ENCODE measurements at regions not wholly inside any gene's neighbourhood (a gene's known extent, or its start where the extent isn't known, plus 50 kb on each side); places are given as distances from the start of the nearest gene placed in this dataset.

- ATAC-seq (ENCODE audit: low read depth) (no peak), DNase-seq (ENCODE audit: low spot score in 2 of 2) (no peak)
- Mint-ChIP-seq H3K36me3 (peaks cover 3% of the 10 kb centered on the region), H3K9me3 (peaks cover 7% of the 10 kb centered on the region), H3K4me1 (peaks cover 2% of the 10 kb centered on the region), H3K27ac (no peak overlapping the region), H3K27me3 (peaks cover 28% of the 10 kb centered on the region), H3K4me3 (no peak overlapping the region)
Measured at GRCh38 chr12:113766131-113766878, 199.8 kb downstream of the RBM19 start.

GRCh38 chr12:113764661-113765060, 201.5 kb downstream of the RBM19 start:
- Mint-ChIP-seq H3K9me3 (peaks cover 7% of the 10 kb centered on the region), H3K36me3 (peaks cover 3% of the 10 kb centered on the region), H3K27ac (no peak overlapping the region), H3K27me3 (peaks cover 28% of the 10 kb centered on the region), H3K4me1 (peaks cover 2% of the 10 kb centered on the region), H3K4me3 (no peak overlapping the region)
- DNase-seq (ENCODE audit: low spot score in 2 of 2) = no peak
- ATAC-seq (ENCODE audit: low read depth) = no peak

- no peak overlapping the region for H3K27ac Mint-ChIP-seq
- H3K4me3 Mint-ChIP-seq = no peak overlapping the region
Measured at GRCh38 chr12:113762882-113763816, 203.0 kb downstream of the RBM19 start.

GRCh38 chr12:113762155-113762881, 203.8 kb downstream of the RBM19 start:
- Mint-ChIP-seq H3K27ac (no peak overlapping the region), H3K27me3 (peaks cover 26% of the 10 kb centered on the region), H3K4me3 (no peak overlapping the region), H3K4me1 (peaks cover 2% of the 10 kb centered on the region), H3K9me3 (peaks cover 9% of the 10 kb centered on the region), H3K36me3 (peaks cover 3% of the 10 kb centered on the region)
- DNase-seq (ENCODE audit: low spot score in 2 of 2) (no peak), ATAC-seq (ENCODE audit: low read depth) (no peak)

More at GRCh38 chr12:113762882-113763816, 203.0 kb downstream of the RBM19 start:
- no peak for DNase-seq (ENCODE audit: low spot score in 2 of 2)
- no peak for ATAC-seq (ENCODE audit: low read depth)
- H3K9me3 Mint-ChIP-seq = peaks cover 9% of the 10 kb centered on the region
- H3K4me1 Mint-ChIP-seq = peaks cover 2% of the 10 kb centered on the region
- peaks cover 29% of the 10 kb centered on the region for H3K27me3 Mint-ChIP-seq
- H3K36me3 Mint-ChIP-seq = peaks cover 3% of the 10 kb centered on the region

- Mint-ChIP-seq H3K36me3 (peaks cover 1% of the 10 kb centered on the region), H3K27ac (no peak overlapping the region), H3K9me3 (peaks cover 2% of the 10 kb centered on the region), H3K4me1 (no peaks in the 10 kb centered on the region), H3K4me3 (no peak overlapping the region), H3K27me3 (peaks cover 24% of the 10 kb centered on the region)
- no peak for ATAC-seq (ENCODE audit: low read depth)
- no peak for DNase-seq (ENCODE audit: low spot score in 2 of 2)
Measured at GRCh38 chr12:113759135-113759534, 207.0 kb downstream of the RBM19 start.

- H3K27me3 Mint-ChIP-seq = peaks cover 26% of the 10 kb centered on the region
- H3K27ac Mint-ChIP-seq = no peak overlapping the region
- H3K36me3 Mint-ChIP-seq = peaks cover 1% of the 10 kb centered on the region
- no peaks in the 10 kb centered on the region for H3K4me1 Mint-ChIP-seq
- no peak overlapping the region for H3K4me3 Mint-ChIP-seq
- H3K9me3 Mint-ChIP-seq = peaks cover 2% of the 10 kb centered on the region
- ATAC-seq (ENCODE audit: low read depth) (no peak), DNase-seq (ENCODE audit: low spot score in 2 of 2) (no peak)
Measured at GRCh38 chr12:113758165-113758924, 207.8 kb downstream of the RBM19 start.

- Mint-ChIP-seq H3K27me3 (peaks cover 17% of the 10 kb centered on the region), H3K4me1 (no peaks in the 10 kb centered on the region), H3K27ac (no peak overlapping the region), H3K9me3 (peaks cover 2% of the 10 kb centered on the region), H3K4me3 (no peak overlapping the region), H3K36me3 (peaks cover 1% of the 10 kb centered on the region)
- no peak for ATAC-seq (ENCODE audit: low read depth)
- no peak for DNase-seq (ENCODE audit: low spot score in 2 of 2)
Measured at GRCh38 chr12:113757221-113758002, 208.7 kb downstream of the RBM19 start.

GRCh38 chr12:113756609-113757008, 209.5 kb downstream of the RBM19 start:
- Mint-ChIP-seq H3K4me3 (no peak overlapping the region), H3K4me1 (no peaks in the 10 kb centered on the region), H3K9me3 (peaks cover 2% of the 10 kb centered on the region), H3K27me3 (peaks cover 13% of the 10 kb centered on the region), H3K27ac (no peak overlapping the region), H3K36me3 (no peaks in the 10 kb centered on the region)
- ATAC-seq (ENCODE audit: low read depth) = no peak
- DNase-seq (ENCODE audit: low spot score in 2 of 2) = no peak

- H3K27ac Mint-ChIP-seq = no peak overlapping the region
- H3K4me1 Mint-ChIP-seq = no peaks in the 10 kb centered on the region
- no peak for DNase-seq (ENCODE audit: low spot score in 2 of 2)
- no peak overlapping the region for H3K4me3 Mint-ChIP-seq
- no peak for ATAC-seq (ENCODE audit: low read depth)
- H3K36me3 Mint-ChIP-seq = no peaks in the 10 kb centered on the region
- peaks cover 4% of the 10 kb centered on the region for H3K9me3 Mint-ChIP-seq
- H3K27me3 Mint-ChIP-seq = peaks cover 13% of the 10 kb centered on the region
Measured at GRCh38 chr12:113755098-113755497, 211.0 kb downstream of the RBM19 start.

GRCh38 chr12:113751513-113751912, 214.6 kb downstream of the RBM19 start:
- Mint-ChIP-seq H3K27me3 (peaks cover 13% of the 10 kb centered on the region), H3K9me3 (peaks cover 2% of the 10 kb centered on the region), H3K36me3 (no peaks in the 10 kb centered on the region), H3K4me1 (no peaks in the 10 kb centered on the region), H3K4me3 (no peak overlapping the region), H3K27ac (no peak overlapping the region)
- ATAC-seq (ENCODE audit: low read depth) (no peak), DNase-seq (ENCODE audit: low spot score in 2 of 2) (no peak)

GRCh38 chr12:113749433-113749815, 216.7 kb downstream of the RBM19 start:
- Mint-ChIP-seq H3K4me1 (no peaks in the 10 kb centered on the region), H3K9me3 (peaks cover 2% of the 10 kb centered on the region), H3K4me3 (no peak overlapping the region), H3K27ac (no peak overlapping the region), H3K27me3 (peaks cover 18% of the 10 kb centered on the region), H3K36me3 (no peaks in the 10 kb centered on the region)
- ATAC-seq (ENCODE audit: low read depth) (no peak), DNase-seq (ENCODE audit: low spot score in 2 of 2) (no peak)

GRCh38 chr12:113748707-113749432, 217.3 kb downstream of the RBM19 start:
- Mint-ChIP-seq H3K4me1 (no peaks in the 10 kb centered on the region), H3K27ac (no peak overlapping the region), H3K36me3 (no peaks in the 10 kb centered on the region), H3K27me3 (peaks cover 14% of the 10 kb centered on the region), H3K4me3 (no peak overlapping the region), H3K9me3 (peaks cover 2% of the 10 kb centered on the region)
- no peak for DNase-seq (ENCODE audit: low spot score in 2 of 2)
- no peak for ATAC-seq (ENCODE audit: low read depth)
